ENCODE measurements at regions not wholly inside any gene's neighbourhood (a gene's known extent, or its start where the extent isn't known, plus 50 kb on each side); places are given as distances from the start of the nearest gene placed in this dataset.

- TF ChIP-seq CTCF (IDR thresholded peaks at IDR 0.05) (no peak), POLR2A (IDR thresholded peaks at IDR 0.05) (no peak)
These were observed 143.2 kb downstream of the BOD1 start for GRCh38 chr5:173473288-173473687.

Data from stomach (tissue), 4 donors.